Ovary (tissue), 1 donor: ENCODE measurements at regions not wholly inside any gene's neighbourhood (a gene's known extent, or its start where the extent isn't known, plus 50 kb on each side); places are given as distances from the start of the nearest gene placed in this dataset.

ENCODE experiments used
- EP300 ChIP-seq: sonication (generic); formaldehyde crosslinking; IDR thresholded peaks from one replicate; pipeline ENCODE4 v1.6.1; 2017; ENCODE audit warnings: antibody characterized with exemption
- POLR2A ChIP-seq: fragments of 450-650 bp; IDR thresholded peaks from one replicate; pipeline ENCODE4 v1.6.1; 2017; ENCODE audit warnings: antibody characterized with exemption, mild to moderate bottlenecking, moderate library complexity

DNA sequence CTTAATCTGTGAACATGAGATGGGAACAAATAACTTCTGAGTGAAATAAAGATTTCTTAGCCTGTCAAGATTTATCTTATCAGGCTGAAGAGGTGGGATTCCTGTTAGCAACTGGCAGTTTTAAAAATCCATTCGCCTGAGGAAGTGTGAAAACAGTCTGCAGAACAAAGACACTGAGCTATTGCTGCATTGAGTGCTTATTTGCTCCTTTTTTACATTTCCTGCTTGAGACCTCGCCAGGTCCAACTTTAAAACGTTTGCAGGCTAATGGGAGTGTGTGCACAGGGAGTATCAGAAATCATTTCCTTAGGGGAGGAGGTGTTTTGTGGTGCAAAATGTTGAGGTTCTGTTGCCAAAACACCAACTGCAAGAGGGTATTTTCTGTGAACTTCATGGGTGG lies 957.8 kb upstream of the RBFOX1 start:
- TF ChIP-seq POLR2A: no peak
- TF ChIP-seq EP300: no peak
